Testis (tissue), 2 donors: ENCODE measurements at regions not wholly inside any gene's neighbourhood (a gene's known extent, or its start where the extent isn't known, plus 50 kb on each side); places are given as distances from the start of the nearest gene placed in this dataset.

Experiments used
- DNase-seq: peaks from one replicate; pipeline ENCODE4 v3.0.0-alpha.2; 2019
- H3K27ac ChIP-seq, 2 donors: fragments of 200-600 bp; sonication (generic); one replicate each; pipeline ENCODE4 v1.5.1; 2019
- H3K27me3 ChIP-seq: fragments of 200-600 bp; sonication (generic); one replicate; pipeline ENCODE4 v1.5.1; 2019
- H3K36me3 ChIP-seq: fragments of 200-600 bp; sonication (generic); one replicate; pipeline ENCODE4 v1.5.1; 2017; ENCODE audit warnings: low read depth; ENCODE audit errors: missing control alignments
- H3K4me1 ChIP-seq: fragments of 200-600 bp; sonication (generic); one replicate; pipeline ENCODE4 v1.5.1; 2019
- H3K4me3 ChIP-seq, 2 donors: fragments of 200-600 bp; sonication (generic); one replicate each; pipeline ENCODE4 v1.5.1; 2017 to 2019
- H3K9me3 ChIP-seq: fragments of 200-600 bp; sonication (generic); one replicate; pipeline ENCODE4 v1.5.1; 2017
- POLR2A ChIP-seq: fragments of 450-650 bp; IDR thresholded peaks from one replicate; pipeline ENCODE4 v1.6.1; 2017; ENCODE audit warnings: antibody characterized with exemption, mild to moderate bottlenecking, moderate library complexity
- WGBS, 2 donors: methylation state at CpG; one replicate each; pipeline ENCODE4 v1.1.5; 2018; 5-methylcytosine and 5-hydroxymethylcytosine counted together
- intact Hi-C: fragments of 100-400 bp; cut with DNase I; formaldehyde crosslinking; loops from one replicate; pipeline ENCODE4 v1.15.1; 2023; ENCODE audit warnings: low total_unique reads
- TF ChIP-seq, protein P1 (sequence below), 3 experiments: fragments of 450-650 bp in 2 of 3; fragments of 200-600 bp in 1 of 3; sonication (generic) in 1 of 3; IDR thresholded peaks; one replicate each; pipeline ENCODE4 v1.5.1; 2016 to 2019; ENCODE audit warnings: antibody characterized with exemption in 3 of 3, mild to moderate bottlenecking in 2 of 3, moderate library complexity in 1 of 3

DNA sequence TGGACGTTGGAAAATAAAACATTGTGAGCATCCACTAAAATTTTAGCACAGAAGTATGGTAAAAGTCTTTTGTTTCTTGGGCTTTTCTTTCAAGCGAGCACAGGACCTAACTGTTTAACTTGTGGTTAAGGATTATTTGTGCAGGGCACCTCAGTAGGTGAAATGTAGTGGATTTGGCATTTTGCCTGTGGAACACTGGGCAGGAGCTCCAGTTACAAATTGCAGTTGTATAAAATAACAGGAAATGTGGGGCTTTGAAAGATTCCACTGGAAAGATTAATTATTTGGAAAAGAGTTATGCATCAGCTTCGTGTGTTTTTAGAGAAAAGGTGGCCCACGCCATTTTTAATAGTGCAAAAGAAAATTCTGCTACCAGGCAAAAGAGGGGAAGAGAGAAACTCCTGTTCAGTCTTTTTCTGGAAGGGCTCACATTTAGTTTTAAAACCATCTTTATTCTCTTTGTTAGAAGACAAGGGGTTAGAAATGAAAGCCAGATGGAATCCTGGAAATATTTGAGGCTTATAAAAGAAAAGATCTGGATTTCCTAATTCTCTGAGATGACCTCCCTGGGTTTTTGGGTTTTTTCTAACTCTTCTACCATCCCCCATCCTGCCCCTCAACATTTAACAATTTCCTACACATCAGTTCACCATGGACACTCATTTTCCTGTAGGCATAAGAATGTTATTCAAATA lies 144.3 kb upstream of the SERTAD2 start:
- intact Hi-C loops = no loop called here
- Histone ChIP-seq H3K27me3 (no peaks in the 10 kb centered on the region), H3K27ac (no peak overlapping the region), H3K4me1 (no peaks in the 10 kb centered on the region), H3K36me3 (no peaks in the 10 kb centered on the region), H3K9me3 (no peaks in the 10 kb centered on the region), H3K4me3 (no peak overlapping the region)
- no peak for DNase-seq
- 56 to 67% methylated on average over 4 of the region's 4 CpGs for WGBS, 2 donors
- TF ChIP-seq, protein P1, sequence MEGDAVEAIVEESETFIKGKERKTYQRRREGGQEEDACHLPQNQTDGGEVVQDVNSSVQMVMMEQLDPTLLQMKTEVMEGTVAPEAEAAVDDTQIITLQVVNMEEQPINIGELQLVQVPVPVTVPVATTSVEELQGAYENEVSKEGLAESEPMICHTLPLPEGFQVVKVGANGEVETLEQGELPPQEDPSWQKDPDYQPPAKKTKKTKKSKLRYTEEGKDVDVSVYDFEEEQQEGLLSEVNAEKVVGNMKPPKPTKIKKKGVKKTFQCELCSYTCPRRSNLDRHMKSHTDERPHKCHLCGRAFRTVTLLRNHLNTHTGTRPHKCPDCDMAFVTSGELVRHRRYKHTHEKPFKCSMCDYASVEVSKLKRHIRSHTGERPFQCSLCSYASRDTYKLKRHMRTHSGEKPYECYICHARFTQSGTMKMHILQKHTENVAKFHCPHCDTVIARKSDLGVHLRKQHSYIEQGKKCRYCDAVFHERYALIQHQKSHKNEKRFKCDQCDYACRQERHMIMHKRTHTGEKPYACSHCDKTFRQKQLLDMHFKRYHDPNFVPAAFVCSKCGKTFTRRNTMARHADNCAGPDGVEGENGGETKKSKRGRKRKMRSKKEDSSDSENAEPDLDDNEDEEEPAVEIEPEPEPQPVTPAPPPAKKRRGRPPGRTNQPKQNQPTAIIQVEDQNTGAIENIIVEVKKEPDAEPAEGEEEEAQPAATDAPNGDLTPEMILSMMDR (IDR thresholded peaks at IDR 0.05) = no peak
- TF ChIP-seq POLR2A = no peak

DNA sequence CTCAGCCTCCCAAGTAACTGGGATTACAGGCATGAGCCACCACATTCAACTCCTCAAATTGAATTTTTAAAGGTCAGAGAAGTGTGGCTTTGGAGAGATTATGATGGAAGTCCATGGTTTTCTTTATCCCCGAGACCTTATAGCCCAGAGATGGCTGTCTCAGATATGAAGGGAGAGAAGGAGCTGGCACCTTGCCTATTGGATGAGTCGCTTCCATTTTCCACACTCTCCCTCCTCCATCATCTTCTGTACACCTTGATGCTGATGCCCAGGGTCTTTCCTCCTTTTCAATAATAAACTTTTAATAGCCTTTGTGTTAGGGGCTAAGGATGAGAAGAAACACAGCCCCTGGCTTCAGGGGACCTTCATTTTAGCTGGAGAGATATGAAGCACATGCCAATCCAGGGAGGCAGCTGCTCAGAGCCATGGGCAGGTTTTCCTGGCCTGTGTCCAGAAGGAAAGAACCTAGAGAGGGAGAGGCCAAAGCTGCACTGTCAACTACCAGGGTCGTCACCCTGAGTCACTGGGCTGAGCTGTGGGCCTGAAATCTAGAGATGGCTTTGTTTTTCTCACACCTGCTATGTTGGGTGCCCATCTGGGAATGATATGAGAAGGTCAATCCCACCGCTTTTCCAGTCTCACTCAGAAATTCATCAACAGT lies 146.0 kb upstream of the SERTAD2 start:
- Histone ChIP-seq H3K36me3 (no peaks in the 10 kb centered on the region), H3K4me3 (no peak overlapping the region), H3K4me1 (no peaks in the 10 kb centered on the region), H3K9me3 (no peaks in the 10 kb centered on the region), H3K27ac (no peak overlapping the region), H3K27me3 (no peaks in the 10 kb centered on the region)
- TF ChIP-seq, protein P1 (IDR thresholded peaks at IDR 0.05) = no peak
- no peak for TF ChIP-seq POLR2A
- no peak for DNase-seq
- intact Hi-C loops = no loop called here
- 93 to 97% methylated on average over 4 of the region's 4 CpGs for WGBS, 2 donors

DNA sequence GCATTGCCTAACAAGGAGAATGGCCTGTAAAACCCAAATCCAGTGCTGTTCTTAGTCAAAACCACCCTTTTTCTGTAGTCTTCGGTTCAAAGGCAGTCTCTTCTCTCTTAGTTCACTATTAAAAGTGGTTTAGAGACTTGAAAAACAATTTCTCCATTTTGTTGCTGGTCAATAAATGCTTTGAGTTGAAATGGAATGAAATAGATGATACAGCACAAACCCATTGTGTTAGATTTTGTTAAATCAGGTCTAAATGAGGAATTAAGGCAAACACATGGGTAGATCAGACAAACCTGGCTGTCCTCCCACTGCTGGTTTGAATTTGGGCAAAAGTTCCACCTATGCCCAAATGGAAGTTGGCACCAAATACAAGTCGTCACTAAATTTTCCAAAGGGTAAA lies 150.1 kb upstream of the SERTAD2 start:
- Histone ChIP-seq H3K4me1 (no peaks in the 10 kb centered on the region), H3K27ac (no peak overlapping the region), H3K9me3 (no peaks in the 10 kb centered on the region), H3K4me3 (no peak overlapping the region), H3K27me3 (no peaks in the 10 kb centered on the region), H3K36me3 (no peaks in the 10 kb centered on the region)
- 83 to 86% methylated on average over 2 of the region's 2 CpGs for WGBS, 2 donors
- intact Hi-C loops = no loop called here
- TF ChIP-seq, protein P1 (IDR thresholded peaks at IDR 0.05) = no peak
- no peak for TF ChIP-seq POLR2A
- DNase-seq = no peak

DNA sequence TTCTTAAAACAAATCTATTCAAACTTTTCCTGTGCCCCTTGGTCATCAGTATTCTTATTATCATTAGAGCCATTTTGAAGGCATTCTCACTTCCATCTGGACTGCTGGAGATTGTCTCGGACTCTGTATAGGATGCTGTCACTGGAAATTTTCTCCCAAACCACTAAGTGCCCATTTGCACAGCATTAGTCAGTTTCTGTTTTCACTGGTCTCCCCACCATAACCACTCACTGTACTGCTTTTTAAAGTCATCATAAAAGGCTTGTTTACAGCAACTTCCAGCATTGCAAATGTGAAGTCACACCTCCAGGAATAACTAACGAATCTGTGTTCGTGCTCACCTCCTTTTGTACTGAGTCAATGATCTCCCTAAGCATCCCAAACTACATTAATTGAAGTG lies 150.9 kb upstream of the SERTAD2 start:
- Histone ChIP-seq H3K9me3 (no peaks in the 10 kb centered on the region), H3K4me3 (no peak overlapping the region), H3K27me3 (no peaks in the 10 kb centered on the region), H3K36me3 (no peaks in the 10 kb centered on the region), H3K27ac (no peak overlapping the region), H3K4me1 (no peaks in the 10 kb centered on the region)
- intact Hi-C loops = no loop called here
- TF ChIP-seq, protein P1 (IDR thresholded peaks at IDR 0.05) = no peak
- TF ChIP-seq POLR2A = no peak
- DNase-seq = no peak
- WGBS, 2 donors = 96 to 97% methylated on average over 3 of the region's 3 CpGs

DNA sequence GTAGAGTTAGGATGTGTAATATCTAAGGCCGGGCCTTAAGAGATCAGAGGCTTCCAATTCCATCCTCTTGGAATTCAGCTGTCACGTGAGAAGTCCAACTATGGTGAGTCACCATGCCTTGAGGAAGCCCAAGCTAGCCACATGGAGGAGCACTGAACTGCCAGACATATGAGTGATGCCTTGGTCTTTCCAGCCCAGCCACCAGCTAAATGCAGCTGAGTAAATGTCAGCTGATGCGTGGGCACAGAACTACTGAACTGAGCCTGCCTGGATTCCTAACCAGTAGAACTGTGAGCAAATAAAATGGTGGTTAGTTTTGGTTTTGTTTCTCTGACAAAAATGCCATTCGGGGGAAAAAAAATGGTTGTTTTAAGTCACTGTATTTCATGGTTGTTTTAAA lies 153.7 kb upstream of the SERTAD2 start:
- no peak overlapping the region for H3K4me3 ChIP-seq
- H3K27ac ChIP-seq = no peak overlapping the region
- TF ChIP-seq, protein P1 (IDR thresholded peaks at IDR 0.05) = no peak
- TF ChIP-seq POLR2A = no peak
- DNase-seq = no peak
- WGBS, 2 donors = 85 to 90% methylated on average over 4 of the region's 4 CpGs
- H3K9me3 ChIP-seq = no peaks in the 10 kb centered on the region
- H3K36me3 ChIP-seq = no peaks in the 10 kb centered on the region
- H3K4me1 ChIP-seq = no peaks in the 10 kb centered on the region
- intact Hi-C loops = no loop called here
- no peaks in the 10 kb centered on the region for H3K27me3 ChIP-seq
